Skin epidermis (tissue), 12 donors: ENCODE measurements at regions not wholly inside any gene's neighbourhood (a gene's known extent, or its start where the extent isn't known, plus 50 kb on each side); places are given as distances from the start of the nearest gene placed in this dataset.

Experiments used
- H3K27ac ChIP-seq, 21 experiments: fragments of 200-600 bp; sonication (generic) in 11 of 21; one replicate each; pipeline ENCODE4 v1.5.0; 2020; ENCODE audit warnings: mild to moderate bottlenecking in 3 of 21, inconsistent platforms in 2 of 21, moderate library complexity in 2 of 21
- H3K4me3 ChIP-seq, 7 experiments: fragments of 200-600 bp; sonication (generic) in 2 of 7; one replicate each; pipeline ENCODE4 v1.5.0; 2020; ENCODE audit warnings: inconsistent platforms in 2 of 7, mild to moderate bottlenecking in 2 of 7, moderate library complexity in 1 of 7

GRCh38 chr9:81741103-81741502 is 51.8 kb upstream of the TLE1 start:
- Histone ChIP-seq H3K27ac (no peak overlapping the region), H3K4me3 (no peak overlapping the region)

GRCh38 chr9:81748091-81748490 is 58.7 kb upstream of the TLE1 start:
- H3K27ac ChIP-seq, result no peak overlapping the region
- H3K4me3 ChIP-seq, result no peak overlapping the region

- Histone ChIP-seq H3K27ac (no peak overlapping the region), H3K4me3 (no peak overlapping the region)
These were observed 64.1 kb upstream of the TLE1 start for GRCh38 chr9:81753436-81753835.

GRCh38 chr9:81754245-81754644 is 64.9 kb upstream of the TLE1 start:
- no peak overlapping the region for H3K27ac ChIP-seq

GRCh38 chr9:81755721-81756120 is 66.4 kb upstream of the TLE1 start:
- H3K4me3 ChIP-seq, result no peak overlapping the region
- H3K27ac ChIP-seq, result no peak overlapping the region

More at GRCh38 chr9:81754245-81754644, 64.9 kb upstream of the TLE1 start:
- H3K4me3 ChIP-seq, result no peak overlapping the region

- no peak overlapping the region for H3K4me3 ChIP-seq
- no peak overlapping the region for H3K27ac ChIP-seq
These were observed 67.2 kb upstream of the TLE1 start for GRCh38 chr9:81756561-81756960.

- Histone ChIP-seq H3K4me3 (no peak overlapping the region), H3K27ac (no peak overlapping the region)
These were observed 68.9 kb upstream of the TLE1 start for GRCh38 chr9:81758123-81758797.

- Histone ChIP-seq H3K27ac (no peak overlapping the region), H3K4me3 (no peak overlapping the region)
These were observed 70.4 kb upstream of the TLE1 start for GRCh38 chr9:81759680-81760215.

- Histone ChIP-seq H3K27ac (no peak overlapping the region), H3K4me3 (no peak overlapping the region)
These were observed 78.6 kb upstream of the TLE1 start for GRCh38 chr9:81767921-81768320.

- no peak overlapping the region for H3K4me3 ChIP-seq
- H3K27ac ChIP-seq, result no peak overlapping the region
These were observed 82.2 kb upstream of the TLE1 start for GRCh38 chr9:81771571-81771970.

GRCh38 chr9:81772144-81772543 is 82.8 kb upstream of the TLE1 start:
- H3K27ac ChIP-seq, result no peak overlapping the region
- no peak overlapping the region for H3K4me3 ChIP-seq

GRCh38 chr9:81776390-81776789 is 87.0 kb upstream of the TLE1 start:
- H3K27ac ChIP-seq, result no peak overlapping the region
- no peak overlapping the region for H3K4me3 ChIP-seq

- no peak overlapping the region for H3K4me3 ChIP-seq
- no peak overlapping the region for H3K27ac ChIP-seq
These were observed 87.5 kb upstream of the TLE1 start for GRCh38 chr9:81776834-81777233.

- no peak overlapping the region for H3K27ac ChIP-seq
- H3K4me3 ChIP-seq, result no peak overlapping the region
These were observed 88.1 kb upstream of the TLE1 start for GRCh38 chr9:81777482-81777881.

GRCh38 chr9:81782313-81782995 is 93.1 kb upstream of the TLE1 start:
- Histone ChIP-seq H3K4me3 (no peak overlapping the region), H3K27ac (no peak overlapping the region)

GRCh38 chr9:81787747-81788632 is 98.6 kb upstream of the TLE1 start:
- no peak overlapping the region for H3K27ac ChIP-seq
- H3K4me3 ChIP-seq, result no peak overlapping the region

- no peak overlapping the region for H3K27ac ChIP-seq
- H3K4me3 ChIP-seq, result no peak overlapping the region
These were observed 100.4 kb upstream of the TLE1 start for GRCh38 chr9:81789721-81790120.

GRCh38 chr9:81790166-81790565 is 100.8 kb upstream of the TLE1 start:
- no peak overlapping the region for H3K27ac ChIP-seq
- H3K4me3 ChIP-seq, result no peak overlapping the region

- no peak overlapping the region for H3K4me3 ChIP-seq
- H3K27ac ChIP-seq, result no peak overlapping the region
These were observed 101.7 kb upstream of the TLE1 start for GRCh38 chr9:81791076-81791475.

GRCh38 chr9:81798606-81799005 is 109.3 kb upstream of the TLE1 start:
- no peak overlapping the region for H3K27ac ChIP-seq

More at GRCh38 chr9:81798606-81799005, 109.3 kb upstream of the TLE1 start:
- H3K4me3 ChIP-seq, result no peak overlapping the region
